Medulla oblongata (tissue), 1 donor: ENCODE measurements at regions not wholly inside any gene's neighbourhood (a gene's known extent, or its start where the extent isn't known, plus 50 kb on each side); places are given as distances from the start of the nearest gene placed in this dataset.

Experiments used
- DNase-seq: peaks from one replicate; pipeline ENCODE4 v3.0.0-alpha.2; 2015; ENCODE audit errors: extremely low spot score

GRCh38 chr3:127458696-127459604, 131.6 kb downstream of the TPRA1 start:
- peak; percentile 5 for DNase-seq

GRCh38 chr3:127457546-127458145, 132.9 kb downstream of the TPRA1 start:
- DNase-seq = no peak

GRCh38 chr3:127457094-127457475, 133.4 kb downstream of the TPRA1 start:
- no peak for DNase-seq

- no peak for DNase-seq
Measured at GRCh38 chr3:127456471-127457093, 134.0 kb downstream of the TPRA1 start.

- DNase-seq = peak; percentile 75
Measured at GRCh38 chr3:127455541-127456450, 134.7 kb downstream of the TPRA1 start.

GRCh38 chr3:127454968-127455367, 135.6 kb downstream of the TPRA1 start:
- no peak for DNase-seq

- no peak for DNase-seq
Measured at GRCh38 chr3:127454051-127454450, 136.5 kb downstream of the TPRA1 start.

- peak; percentile 30 for DNase-seq
Measured at GRCh38 chr3:127452321-127452821, 138.2 kb downstream of the TPRA1 start.

GRCh38 chr3:127451321-127451720, 139.2 kb downstream of the TPRA1 start:
- DNase-seq = no peak

GRCh38 chr3:127450331-127450730, 140.2 kb downstream of the TPRA1 start:
- DNase-seq = no peak

GRCh38 chr3:127449486-127450212, 140.9 kb downstream of the TPRA1 start:
- no peak for DNase-seq

- no peak for DNase-seq
Measured at GRCh38 chr3:127448671-127449070, 141.9 kb downstream of the TPRA1 start.

GRCh38 chr3:127448161-127448561, 142.4 kb downstream of the TPRA1 start:
- DNase-seq = no peak

GRCh38 chr3:127446756-127447155, 143.8 kb downstream of the TPRA1 start:
- no peak for DNase-seq

GRCh38 chr3:127445581-127446343, 144.8 kb downstream of the TPRA1 start:
- no peak for DNase-seq

- DNase-seq = no peak
Measured at GRCh38 chr3:127444761-127445160, 145.8 kb downstream of the TPRA1 start.

GRCh38 chr3:127443581-127444375, 146.8 kb downstream of the TPRA1 start:
- DNase-seq = no peak

- DNase-seq = no peak
Measured at GRCh38 chr3:127442506-127442905, 148.0 kb downstream of the TPRA1 start.

GRCh38 chr3:127441764-127442163, 148.8 kb downstream of the TPRA1 start:
- no peak for DNase-seq
